ENCODE measurements at regions not wholly inside any gene's neighbourhood (a gene's known extent, or its start where the extent isn't known, plus 50 kb on each side); places are given as distances from the start of the nearest gene placed in this dataset.

- no peak overlapping the region for H3K27ac ChIP-seq (ENCODE audit: control insufficient read depth, insufficient read depth, low read length)
- H3K4me2 ChIP-seq (ENCODE audit: control insufficient read depth, extremely low read depth, insufficient read depth, low read depth, low read length): no peak overlapping the region
- no peaks in the 10 kb centered on the region for H3K79me2 ChIP-seq (ENCODE audit: control insufficient read depth, insufficient read depth, low read length)
- H3K9me1 ChIP-seq (ENCODE audit: control insufficient read depth, extremely low read depth, insufficient read depth, low read length): no peaks in the 10 kb centered on the region
- H3K27me3 ChIP-seq (ENCODE audit: control insufficient read depth, extremely low read depth, insufficient read depth, low read length): no peaks in the 10 kb centered on the region
- H3K9me3 ChIP-seq (ENCODE audit: control insufficient read depth, low read depth, low read length): no peaks in the 10 kb centered on the region
- H3K4me1 ChIP-seq (ENCODE audit: control insufficient read depth, extremely low read depth, insufficient read depth, low read length): no peaks in the 10 kb centered on the region
- DNase-seq (ENCODE audit: low read depth, low spot score) (no peak), FAIRE-seq (no peak)
- TF ChIP-seq CTCF (optimal IDR thresholded peaks at IDR 0.05 in 1 of 3, IDR thresholded peaks at IDR 0.05 in 1 of 3, conservative IDR thresholded peaks at IDR 0.05 in 1 of 3; ENCODE audit: extremely low read depth in 1 of 3, insufficient read depth in 2 of 3, low read length in 3 of 3): no peak
- no peak for TF ChIP-seq EZH2 (IDR thresholded peaks at IDR 0.05; ENCODE audit: low read length)
- H2AFZ ChIP-seq (ENCODE audit: control insufficient read depth, low read length): no peak overlapping the region
- no peaks in the 10 kb centered on the region for H4K20me1 ChIP-seq (ENCODE audit: control insufficient read depth, extremely low read depth, insufficient read depth, low read length)
- no peaks in the 10 kb centered on the region for H3K36me3 ChIP-seq (ENCODE audit: control insufficient read depth in 2 of 2, extremely low read depth in 1 of 2, insufficient read depth in 2 of 2, low read length in 2 of 2)
- no peak overlapping the region for H3K9ac ChIP-seq (ENCODE audit: control insufficient read depth, extremely low read depth, insufficient read depth, low read length)
- no peak overlapping the region for H3K4me3 ChIP-seq (ENCODE audit: control insufficient read depth in 2 of 3, extremely low read depth in 1 of 3, insufficient read depth in 2 of 3, low read depth in 1 of 3, low read length in 3 of 3)
- dilution Hi-C loops (cut with MboI; ENCODE audit: extremely low pct_ligation_motif_present, low sequenced_read_pairs): no loop called here
Measured at GRCh38 chr3:73867524-73867923, 242.8 kb upstream of the PDZRN3 start.

- Histone ChIP-seq H4K20me1 (ENCODE audit: control insufficient read depth, extremely low read depth, insufficient read depth, low read length) (no peaks in the 10 kb centered on the region), H3K4me1 (ENCODE audit: control insufficient read depth, extremely low read depth, insufficient read depth, low read length) (no peaks in the 10 kb centered on the region), H3K9ac (ENCODE audit: control insufficient read depth, extremely low read depth, insufficient read depth, low read length) (no peak overlapping the region), H3K9me3 (ENCODE audit: control insufficient read depth, low read depth, low read length) (no peaks in the 10 kb centered on the region), H3K4me2 (ENCODE audit: control insufficient read depth, extremely low read depth, insufficient read depth, low read depth, low read length) (no peak overlapping the region), H3K27ac (ENCODE audit: control insufficient read depth, insufficient read depth, low read length) (no peak overlapping the region), H3K27me3 (ENCODE audit: control insufficient read depth, extremely low read depth, insufficient read depth, low read length) (no peaks in the 10 kb centered on the region), H3K9me1 (ENCODE audit: control insufficient read depth, extremely low read depth, insufficient read depth, low read length) (no peaks in the 10 kb centered on the region), H2AFZ (ENCODE audit: control insufficient read depth, low read length) (no peak overlapping the region), H3K4me3 (ENCODE audit: control insufficient read depth in 2 of 3, extremely low read depth in 1 of 3, insufficient read depth in 2 of 3, low read depth in 1 of 3, low read length in 3 of 3) (no peak overlapping the region), H3K36me3 (ENCODE audit: control insufficient read depth in 2 of 2, extremely low read depth in 1 of 2, insufficient read depth in 2 of 2, low read length in 2 of 2) (no peaks in the 10 kb centered on the region), H3K79me2 (ENCODE audit: control insufficient read depth, insufficient read depth, low read length) (no peaks in the 10 kb centered on the region)
- no peak for DNase-seq (ENCODE audit: low read depth, low spot score)
- dilution Hi-C loops (cut with MboI; ENCODE audit: extremely low pct_ligation_motif_present, low sequenced_read_pairs): no loop called here
- TF ChIP-seq CTCF (optimal IDR thresholded peaks at IDR 0.05 in 1 of 3, IDR thresholded peaks at IDR 0.05 in 1 of 3, conservative IDR thresholded peaks at IDR 0.05 in 1 of 3; ENCODE audit: extremely low read depth in 1 of 3, insufficient read depth in 2 of 3, low read length in 3 of 3) (no peak), EZH2 (IDR thresholded peaks at IDR 0.05; ENCODE audit: low read length) (no peak)
- FAIRE-seq: no peak
Measured at GRCh38 chr3:73866846-73867245, 242.1 kb upstream of the PDZRN3 start.
